ENCODE measurements at regions not wholly inside any gene's neighbourhood (a gene's known extent, or its start where the extent isn't known, plus 50 kb on each side); places are given as distances from the start of the nearest gene placed in this dataset.
A peak's percentile ranks its signal among the peaks of the same experiment; 100 is the strongest.

- H3K9me3 ChIP-seq (ENCODE audit: control insufficient read depth in 3 of 3, low read length in 3 of 3) = no peaks in the 10 kb centered on the region
- no peak overlapping the region for H3K4me3 ChIP-seq (ENCODE audit: low read length in 3 of 3)
- no peak overlapping the region for H3K9ac ChIP-seq (ENCODE audit: low read depth in 1 of 3, low read length in 3 of 3)
- no peaks in the 10 kb centered on the region for H3K4me1 ChIP-seq (ENCODE audit: control insufficient read depth in 3 of 3, insufficient read depth in 3 of 3, low read length in 3 of 3)
- H3K27ac ChIP-seq (ENCODE audit: low read depth, low read length) = no peak overlapping the region
- no peaks in the 10 kb centered on the region for H3K36me3 ChIP-seq (ENCODE audit: control insufficient read depth in 3 of 3, insufficient read depth in 3 of 3, low read length in 3 of 3)
- no peaks in the 10 kb centered on the region for H3K27me3 ChIP-seq (ENCODE audit: control insufficient read depth in 3 of 3, insufficient read depth in 3 of 3, low read length in 3 of 3)
Observed at GRCh38 chr2:59702026-59702425, 851.4 kb downstream of the BCL11A start.

DNA sequence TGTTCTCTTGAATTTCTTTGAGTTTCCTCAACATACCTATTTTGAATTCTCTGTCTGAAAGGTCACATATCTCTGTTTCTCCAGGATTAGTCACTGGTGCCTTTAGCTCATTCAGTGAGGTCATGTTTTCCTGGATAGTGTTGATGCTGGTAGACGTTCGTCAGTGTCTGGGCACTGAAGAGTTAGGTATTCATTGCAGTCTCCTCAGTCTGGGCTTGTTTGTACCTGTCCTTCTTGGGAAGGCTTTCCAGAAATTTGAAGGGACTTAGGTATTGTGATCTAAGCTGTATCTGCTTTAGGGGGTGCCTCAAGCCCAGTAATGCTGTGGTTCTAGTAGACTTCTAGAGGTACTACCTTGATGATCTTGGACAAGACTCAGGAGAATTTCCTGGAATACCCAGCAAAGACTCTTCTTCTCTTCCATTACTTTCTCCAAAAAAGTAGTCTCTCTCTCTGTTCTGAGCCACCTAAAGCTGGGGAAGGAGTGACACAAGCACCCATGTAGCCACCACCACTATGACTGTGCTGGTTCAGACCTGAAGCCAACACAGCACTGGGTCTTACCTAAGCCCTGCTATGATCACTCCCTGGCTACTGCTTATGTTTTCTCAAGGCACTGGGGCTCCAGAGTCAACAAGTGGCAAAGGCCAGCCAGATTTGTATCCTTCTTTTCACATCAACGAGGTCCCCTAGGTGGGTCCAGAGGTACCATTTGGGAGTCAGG, 852.0 kb downstream of the BCL11A start:
- Histone ChIP-seq H3K9ac (ENCODE audit: low read depth in 1 of 3, low read length in 3 of 3) (no peak overlapping the region), H3K9me3 (ENCODE audit: control insufficient read depth in 3 of 3, low read length in 3 of 3) (no peaks in the 10 kb centered on the region), H3K4me3 (ENCODE audit: low read length in 3 of 3) (no peak overlapping the region), H3K36me3 (ENCODE audit: control insufficient read depth in 3 of 3, insufficient read depth in 3 of 3, low read length in 3 of 3) (no peaks in the 10 kb centered on the region), H3K27me3 (ENCODE audit: control insufficient read depth in 3 of 3, insufficient read depth in 3 of 3, low read length in 3 of 3) (no peaks in the 10 kb centered on the region), H3K27ac (ENCODE audit: low read depth, low read length) (no peak overlapping the region), H3K4me1 (ENCODE audit: control insufficient read depth in 3 of 3, insufficient read depth in 3 of 3, low read length in 3 of 3) (no peaks in the 10 kb centered on the region)

GRCh38 chr2:59694176-59694575, 859.3 kb downstream of the BCL11A start:
- H3K4me1 ChIP-seq (ENCODE audit: control insufficient read depth in 3 of 3, insufficient read depth in 3 of 3, low read length in 3 of 3) = peaks cover 0 to 6% (median 4%) of the 10 kb centered on the region in 3 donors
- no peaks in the 10 kb centered on the region for H3K27me3 ChIP-seq (ENCODE audit: control insufficient read depth in 3 of 3, insufficient read depth in 3 of 3, low read length in 3 of 3)
- no peak overlapping the region for H3K9ac ChIP-seq (ENCODE audit: low read depth in 1 of 3, low read length in 3 of 3)
- H3K27ac ChIP-seq (ENCODE audit: low read depth, low read length) = no peak overlapping the region
- no peak overlapping the region for H3K4me3 ChIP-seq (ENCODE audit: low read length in 3 of 3)
- peaks cover 0 to 4% (median 0%) of the 10 kb centered on the region in 3 donors for H3K9me3 ChIP-seq (ENCODE audit: control insufficient read depth in 3 of 3, low read length in 3 of 3)
- no peaks in the 10 kb centered on the region for H3K36me3 ChIP-seq (ENCODE audit: control insufficient read depth in 3 of 3, insufficient read depth in 3 of 3, low read length in 3 of 3)

DNA sequence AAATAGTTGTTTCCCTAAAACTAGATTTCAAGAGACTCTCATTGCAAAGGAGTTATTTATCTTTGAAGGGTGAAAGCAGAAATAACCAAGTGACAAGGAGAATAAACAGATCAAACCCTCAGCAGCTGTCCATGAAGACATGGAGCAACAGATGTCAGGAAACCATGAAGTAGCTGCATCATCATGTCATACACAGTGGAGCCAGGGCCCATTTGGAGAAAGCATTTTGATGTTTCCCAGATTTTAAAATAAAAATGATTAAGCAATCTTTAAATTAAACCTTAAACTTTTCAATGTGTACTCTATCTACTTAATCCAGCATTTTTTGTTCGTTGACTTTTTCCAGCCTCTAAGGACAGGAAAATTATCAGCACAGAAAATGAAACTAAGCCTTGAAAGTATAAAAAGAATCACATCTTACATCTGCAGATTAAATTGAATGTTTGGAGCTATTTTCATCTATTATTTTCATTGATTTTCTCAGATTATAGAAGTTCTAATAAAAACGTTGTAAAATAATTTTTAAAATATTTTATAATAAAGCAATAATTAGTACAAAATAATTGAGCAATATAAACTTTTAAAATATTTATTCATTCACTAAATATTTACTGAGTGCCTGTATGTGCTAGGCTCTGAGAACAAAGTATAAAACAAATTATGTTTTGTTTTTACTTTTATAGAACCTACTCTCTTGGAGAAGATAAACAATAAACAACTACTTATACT, 860.1 kb downstream of the BCL11A start:
- H3K27me3 ChIP-seq (ENCODE audit: control insufficient read depth in 3 of 3, insufficient read depth in 3 of 3, low read length in 3 of 3) = no peaks in the 10 kb centered on the region
- H3K36me3 ChIP-seq (ENCODE audit: control insufficient read depth in 3 of 3, insufficient read depth in 3 of 3, low read length in 3 of 3) = no peaks in the 10 kb centered on the region
- peaks cover 0 to 6% (median 4%) of the 10 kb centered on the region in 3 donors for H3K4me1 ChIP-seq (ENCODE audit: control insufficient read depth in 3 of 3, insufficient read depth in 3 of 3, low read length in 3 of 3)
- H3K9ac ChIP-seq (ENCODE audit: low read depth in 1 of 3, low read length in 3 of 3) = no peak overlapping the region
- no peak overlapping the region for H3K4me3 ChIP-seq (ENCODE audit: low read length in 3 of 3)
- no peak overlapping the region for H3K27ac ChIP-seq (ENCODE audit: low read depth, low read length)
- peaks cover 0 to 4% (median 0%) of the 10 kb centered on the region in 3 donors for H3K9me3 ChIP-seq (ENCODE audit: control insufficient read depth in 3 of 3, low read length in 3 of 3)

DNA sequence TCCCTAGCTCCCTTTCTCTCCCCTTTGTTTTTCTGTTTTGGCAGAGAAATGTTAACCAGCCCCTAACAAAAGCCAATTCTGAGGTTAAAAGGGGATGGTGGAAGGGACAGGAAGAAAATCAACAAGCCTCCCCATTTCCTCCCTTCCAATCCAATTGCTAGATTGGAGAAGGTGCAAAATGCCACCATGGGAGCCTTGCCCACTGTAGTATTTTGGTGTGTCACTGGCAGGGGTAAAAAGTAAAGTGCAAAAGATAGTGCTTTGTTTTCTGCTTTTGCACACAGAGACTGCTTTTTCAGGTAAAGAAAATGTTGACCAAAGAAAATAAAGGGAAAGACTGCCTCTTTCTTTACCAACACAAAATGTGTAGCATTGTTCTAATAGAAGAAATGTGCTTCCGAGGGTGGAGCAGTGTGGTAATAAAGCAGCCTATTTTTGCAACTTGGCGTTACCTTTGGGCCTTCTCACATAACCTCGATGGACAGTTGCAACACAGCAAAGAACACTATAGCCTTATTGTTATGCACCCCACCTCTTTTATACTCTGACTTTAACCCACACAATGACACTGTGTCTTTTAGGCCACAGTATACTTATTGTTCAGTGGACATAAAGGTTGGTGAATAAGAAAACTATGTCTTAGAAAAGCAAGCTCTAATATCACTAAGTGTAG, 861.8 kb downstream of the BCL11A start:
- Histone ChIP-seq H3K27me3 (ENCODE audit: control insufficient read depth in 3 of 3, insufficient read depth in 3 of 3, low read length in 3 of 3) (no peaks in the 10 kb centered on the region), H3K4me3 (ENCODE audit: low read length in 3 of 3) (no peak overlapping the region), H3K9ac (ENCODE audit: low read depth in 1 of 3, low read length in 3 of 3) (no peak overlapping the region), H3K4me1 (ENCODE audit: control insufficient read depth in 3 of 3, insufficient read depth in 3 of 3, low read length in 3 of 3) (peaks cover 0 to 6% (median 4%) of the 10 kb centered on the region in 3 donors), H3K9me3 (ENCODE audit: control insufficient read depth in 3 of 3, low read length in 3 of 3) (peaks cover 0 to 6% (median 0%) of the 10 kb centered on the region in 3 donors), H3K27ac (ENCODE audit: low read depth, low read length) (peak overlapping the region; percentile 4), H3K36me3 (ENCODE audit: control insufficient read depth in 3 of 3, insufficient read depth in 3 of 3, low read length in 3 of 3) (no peaks in the 10 kb centered on the region)

DNA sequence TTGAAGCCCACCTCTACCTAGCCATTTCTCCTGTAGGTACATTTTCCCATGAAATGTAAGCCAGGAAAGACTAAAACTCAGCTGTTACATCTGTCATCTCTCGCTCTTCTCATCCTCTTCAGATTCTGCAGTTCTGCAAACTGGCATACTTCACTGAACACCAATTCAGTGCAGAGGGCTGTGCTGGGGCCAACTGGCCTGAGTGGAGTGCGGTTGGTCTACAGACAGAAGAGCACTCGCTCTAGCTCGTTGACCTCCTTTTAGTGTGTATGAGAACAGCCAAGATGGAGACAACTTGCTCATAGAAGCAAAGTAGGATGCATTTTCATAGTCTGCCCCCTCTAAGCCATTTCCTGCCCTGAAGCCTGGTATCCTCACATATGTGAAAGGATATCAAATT, 862.6 kb downstream of the BCL11A start:
- no peaks in the 10 kb centered on the region for H3K36me3 ChIP-seq (ENCODE audit: control insufficient read depth in 3 of 3, insufficient read depth in 3 of 3, low read length in 3 of 3)
- H3K27ac ChIP-seq (ENCODE audit: low read depth, low read length) = no peak overlapping the region
- no peak overlapping the region for H3K9ac ChIP-seq (ENCODE audit: low read depth in 1 of 3, low read length in 3 of 3)

GRCh38 chr2:59684771-59685166, 868.7 kb downstream of the BCL11A start:
- Histone ChIP-seq H3K4me1 (ENCODE audit: control insufficient read depth in 3 of 3, insufficient read depth in 3 of 3, low read length in 3 of 3) (no peaks in the 10 kb centered on the region), H3K4me3 (ENCODE audit: low read length in 3 of 3) (no peak overlapping the region), H3K27ac (ENCODE audit: low read depth, low read length) (no peak overlapping the region), H3K36me3 (ENCODE audit: control insufficient read depth in 3 of 3, insufficient read depth in 3 of 3, low read length in 3 of 3) (no peaks in the 10 kb centered on the region), H3K27me3 (ENCODE audit: control insufficient read depth in 3 of 3, insufficient read depth in 3 of 3, low read length in 3 of 3) (no peaks in the 10 kb centered on the region), H3K9ac (ENCODE audit: low read depth in 1 of 3, low read length in 3 of 3) (no peak overlapping the region), H3K9me3 (ENCODE audit: control insufficient read depth in 3 of 3, low read length in 3 of 3) (peaks cover 0 to 2% (median 0%) of the 10 kb centered on the region in 3 donors)

More for the DNA sequence above, 862.6 kb downstream of the BCL11A start:
- Histone ChIP-seq H3K9me3 (ENCODE audit: control insufficient read depth in 3 of 3, low read length in 3 of 3) (peaks cover 0 to 6% (median 0%) of the 10 kb centered on the region in 3 donors), H3K4me1 (ENCODE audit: control insufficient read depth in 3 of 3, insufficient read depth in 3 of 3, low read length in 3 of 3) (peaks cover 0 to 6% (median 4%) of the 10 kb centered on the region in 3 donors), H3K4me3 (ENCODE audit: low read length in 3 of 3) (no peak overlapping the region), H3K27me3 (ENCODE audit: control insufficient read depth in 3 of 3, insufficient read depth in 3 of 3, low read length in 3 of 3) (no peaks in the 10 kb centered on the region)

DNA sequence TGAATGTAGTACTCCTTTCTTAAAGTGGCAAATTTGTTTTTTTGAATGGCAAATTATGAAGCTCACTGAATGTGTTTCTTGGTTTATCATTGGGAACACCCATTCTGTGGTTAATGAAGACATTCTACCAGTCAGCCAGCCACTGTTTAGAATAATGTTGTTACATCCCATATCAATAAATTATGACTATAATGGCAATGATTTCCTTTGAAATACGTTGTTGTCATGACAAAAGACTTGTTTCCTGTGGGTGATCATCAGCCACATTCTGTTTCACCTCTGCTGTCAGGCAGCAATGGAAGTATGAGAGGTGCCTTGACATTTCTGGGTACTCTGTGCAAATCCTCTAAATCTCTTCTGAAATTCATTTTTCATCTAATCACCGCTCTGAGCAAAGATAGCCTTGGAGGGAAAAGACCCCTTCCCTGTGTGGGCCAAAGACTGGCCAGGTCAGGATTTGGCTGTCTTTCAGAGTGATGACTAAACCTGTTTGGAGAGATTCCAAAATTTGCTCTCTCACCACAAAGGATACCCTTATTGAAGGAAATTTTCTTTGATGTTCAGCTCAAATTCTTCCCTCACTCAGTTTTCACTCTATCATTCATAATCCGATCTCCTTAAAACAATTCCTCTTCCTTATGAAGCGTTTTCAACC, 869.2 kb downstream of the BCL11A start:
- Histone ChIP-seq H3K9ac (ENCODE audit: low read depth in 1 of 3, low read length in 3 of 3) (no peak overlapping the region), H3K27ac (ENCODE audit: low read depth, low read length) (no peak overlapping the region), H3K27me3 (ENCODE audit: control insufficient read depth in 3 of 3, insufficient read depth in 3 of 3, low read length in 3 of 3) (no peaks in the 10 kb centered on the region), H3K36me3 (ENCODE audit: control insufficient read depth in 3 of 3, insufficient read depth in 3 of 3, low read length in 3 of 3) (no peaks in the 10 kb centered on the region), H3K4me1 (ENCODE audit: control insufficient read depth in 3 of 3, insufficient read depth in 3 of 3, low read length in 3 of 3) (no peaks in the 10 kb centered on the region), H3K4me3 (ENCODE audit: low read length in 3 of 3) (no peak overlapping the region), H3K9me3 (ENCODE audit: control insufficient read depth in 3 of 3, low read length in 3 of 3) (peaks cover 0 to 2% (median 0%) of the 10 kb centered on the region in 3 donors)

- Histone ChIP-seq H3K27ac (ENCODE audit: low read depth, low read length) (no peak overlapping the region), H3K27me3 (ENCODE audit: control insufficient read depth in 3 of 3, insufficient read depth in 3 of 3, low read length in 3 of 3) (no peaks in the 10 kb centered on the region), H3K9me3 (ENCODE audit: control insufficient read depth in 3 of 3, low read length in 3 of 3) (no peaks in the 10 kb centered on the region), H3K4me1 (ENCODE audit: control insufficient read depth in 3 of 3, insufficient read depth in 3 of 3, low read length in 3 of 3) (no peaks in the 10 kb centered on the region), H3K36me3 (ENCODE audit: control insufficient read depth in 3 of 3, insufficient read depth in 3 of 3, low read length in 3 of 3) (no peaks in the 10 kb centered on the region), H3K9ac (ENCODE audit: low read depth in 1 of 3, low read length in 3 of 3) (no peak overlapping the region), H3K4me3 (ENCODE audit: low read length in 3 of 3) (no peak overlapping the region)
Observed at GRCh38 chr2:59680863-59681262, 872.6 kb downstream of the BCL11A start.

All from skeletal muscle tissue (tissue), 3 donors.